ENCODE measurements at regions not wholly inside any gene's neighbourhood (a gene's known extent, or its start where the extent isn't known, plus 50 kb on each side); places are given as distances from the start of the nearest gene placed in this dataset.

- no peaks in the 10 kb centered on the region for H3K36me3 Mint-ChIP-seq (ENCODE audit: low read depth)
- TF ChIP-seq CTCF (IDR thresholded peaks at IDR 0.05): no peak
- ATAC-seq (no peak), DNase-seq (no peak)
- no peak overlapping the region for H3K4me3 Mint-ChIP-seq
- intact Hi-C loops (cut with micrococcal nuclease): no loop called here
- ChIA-PET POLR2A (interaction anchor here (0.8 to 2.4 kb wide), 2 partner anchors 8 to 73 kb away, joined by 4 to 16 read pairs; partner anchors contain the start of gene KLF6), CTCF (no interaction called here)
- H3K4me1 Mint-ChIP-seq (ENCODE audit: low read depth): peaks cover 3% of the 10 kb centered on the region
- H3K27ac Mint-ChIP-seq: no peak overlapping the region
- H3K27me3 Mint-ChIP-seq: no peaks in the 10 kb centered on the region
- no peaks in the 10 kb centered on the region for H3K9me3 Mint-ChIP-seq
Measured at GRCh38 chr10:3858051-3858845, 73.2 kb upstream of the KLF6 start.

GRCh38 chr10:3857318-3857717, 72.3 kb upstream of the KLF6 start:
- CTCF ChIA-PET: no interaction called here
- TF ChIP-seq CTCF (IDR thresholded peaks at IDR 0.05): no peak
- no peaks in the 10 kb centered on the region for H3K36me3 Mint-ChIP-seq (ENCODE audit: low read depth)
- peaks cover 9% of the 10 kb centered on the region for H3K4me1 Mint-ChIP-seq (ENCODE audit: low read depth)
- intact Hi-C loops (cut with micrococcal nuclease): no loop called here
- H3K27ac Mint-ChIP-seq: no peak overlapping the region
- ATAC-seq: no peak
- H3K27me3 Mint-ChIP-seq: no peaks in the 10 kb centered on the region
- no peak overlapping the region for H3K4me3 Mint-ChIP-seq
- no peaks in the 10 kb centered on the region for H3K9me3 Mint-ChIP-seq
- POLR2A ChIA-PET: interaction anchor here (2.4 to 9.1 kb wide), 2 partner anchors 9 to 74 kb away, joined by 16 to 77 read pairs; partner anchors contain the start of gene KLF6
- DNase-seq: no peak

GRCh38 chr10:3856593-3856992, 71.6 kb upstream of the KLF6 start:
- H3K4me3 Mint-ChIP-seq: no peak overlapping the region
- no peaks in the 10 kb centered on the region for H3K27me3 Mint-ChIP-seq
- intact Hi-C loops (cut with micrococcal nuclease): no loop called here
- H3K4me1 Mint-ChIP-seq (ENCODE audit: low read depth): peaks cover 16% of the 10 kb centered on the region
- ATAC-seq (no peak), DNase-seq (no peak)
- H3K27ac Mint-ChIP-seq: no peak overlapping the region
- CTCF ChIA-PET: no interaction called here
- POLR2A ChIA-PET: interaction anchor here (2.4 to 9.1 kb wide), 2 partner anchors 10 to 74 kb away, joined by 16 to 77 read pairs; partner anchors contain the start of gene KLF6
- H3K9me3 Mint-ChIP-seq: peaks cover 3% of the 10 kb centered on the region
- TF ChIP-seq CTCF (IDR thresholded peaks at IDR 0.05): no peak
- no peaks in the 10 kb centered on the region for H3K36me3 Mint-ChIP-seq (ENCODE audit: low read depth)

GRCh38 chr10:3853547-3854303, 68.7 kb upstream of the KLF6 start:
- CTCF ChIA-PET: no interaction called here
- Mint-ChIP-seq H3K4me3 (no peak overlapping the region), H3K27ac (no peak overlapping the region), H3K27me3 (no peaks in the 10 kb centered on the region), H3K9me3 (peaks cover 7% of the 10 kb centered on the region), H3K36me3 (ENCODE audit: low read depth) (no peaks in the 10 kb centered on the region), H3K4me1 (ENCODE audit: low read depth) (peaks cover 38% of the 10 kb centered on the region)
- no peak for TF ChIP-seq CTCF (IDR thresholded peaks at IDR 0.05)
- intact Hi-C loops (cut with micrococcal nuclease): loop anchor here (5.0 kb wide), 1 partner anchor 46 kb away; no protein-coding TSS in a partner anchor
- POLR2A ChIA-PET: interaction anchor here (0.7 to 9.1 kb wide), 7 partner anchors 12 to 77 kb away, joined by 3 to 77 read pairs (median 5); partner anchors contain the start of gene KLF6
- no peak for ATAC-seq
- DNase-seq: no peak
